GM12892 (cell line): ENCODE measurements at regions not wholly inside any gene's neighbourhood (a gene's known extent, or its start where the extent isn't known, plus 50 kb on each side); places are given as distances from the start of the nearest gene placed in this dataset.

Experiments used
- POLR2A ChIP-seq: IDR thresholded peaks from 2 replicates; pipeline ENCODE4 v1.6.1; 2011; ENCODE audit warnings: low read depth, low read length, control low read depth
- TAF1 ChIP-seq: IDR thresholded peaks from 2 replicates; pipeline ENCODE4 v1.6.1; 2011; ENCODE audit warnings: low read depth, mild to moderate bottlenecking, control low read depth, low read length, borderline replicate concordance

- TF ChIP-seq POLR2A = no peak
- no peak for TF ChIP-seq TAF1
Observed at GRCh38 chr5:135157421-135158313, 123.6 kb upstream of the PITX1 start.
